Ramos (cell line): ENCODE measurements at regions not wholly inside any gene's neighbourhood (a gene's known extent, or its start where the extent isn't known, plus 50 kb on each side); places are given as distances from the start of the nearest gene placed in this dataset.
"Not testable (repeated sequence)": the region's sequence is repeated elsewhere in the genome, so short reads cannot be mapped to it uniquely, and the experiment has no call there.

Experiments used
- in situ Hi-C: fragments of 300-500 bp; cut with MboI; formaldehyde crosslinking; loops from one replicate; pipeline ENCODE4 v1.14.3; 2022; ENCODE audit warnings: low sequenced_read_pairs; ENCODE audit not compliant: unreplicated experiment

DNA sequence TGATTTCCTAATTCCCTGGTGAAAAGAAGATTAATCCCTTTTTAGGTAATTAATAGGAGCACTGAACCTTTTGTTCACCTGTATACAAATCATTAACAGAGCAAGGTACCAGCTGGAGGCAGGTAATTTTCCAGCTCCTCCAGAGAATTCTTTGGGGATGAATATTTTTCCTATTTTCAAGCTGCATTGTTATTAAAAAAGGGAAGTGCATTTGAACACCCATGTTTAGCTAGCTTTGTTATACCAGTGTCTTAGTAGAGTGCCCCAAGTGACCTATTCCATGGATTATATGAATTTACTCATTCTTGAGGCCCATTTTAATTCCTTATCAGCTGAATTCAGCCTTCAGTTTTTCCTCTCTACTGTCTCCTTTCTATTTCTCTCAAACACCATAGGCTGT is 73.2 kb upstream of the GOT2 start:
- in situ Hi-C loops, result no loop called here

DNA sequence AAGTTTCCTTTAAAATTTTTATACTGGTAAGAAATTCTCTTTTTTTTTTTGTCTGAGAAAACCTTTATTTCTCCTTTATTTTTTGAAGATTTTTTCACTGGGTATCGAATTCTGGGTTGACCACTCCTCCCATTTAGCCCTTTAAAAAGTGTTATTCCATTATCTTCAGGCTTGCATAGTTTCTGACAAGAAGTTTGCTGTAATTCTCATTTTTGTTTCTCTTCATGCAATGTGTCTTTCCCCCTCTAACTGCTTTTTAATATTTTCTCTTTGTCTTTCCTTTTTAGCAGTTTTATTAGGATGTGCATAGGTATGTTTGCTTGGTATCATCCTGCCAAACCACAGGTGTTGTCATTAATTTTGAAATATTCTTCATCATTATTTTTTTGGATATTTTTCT is 67.7 kb upstream of the GOT2 start:
- in situ Hi-C loops, result no loop called here

DNA sequence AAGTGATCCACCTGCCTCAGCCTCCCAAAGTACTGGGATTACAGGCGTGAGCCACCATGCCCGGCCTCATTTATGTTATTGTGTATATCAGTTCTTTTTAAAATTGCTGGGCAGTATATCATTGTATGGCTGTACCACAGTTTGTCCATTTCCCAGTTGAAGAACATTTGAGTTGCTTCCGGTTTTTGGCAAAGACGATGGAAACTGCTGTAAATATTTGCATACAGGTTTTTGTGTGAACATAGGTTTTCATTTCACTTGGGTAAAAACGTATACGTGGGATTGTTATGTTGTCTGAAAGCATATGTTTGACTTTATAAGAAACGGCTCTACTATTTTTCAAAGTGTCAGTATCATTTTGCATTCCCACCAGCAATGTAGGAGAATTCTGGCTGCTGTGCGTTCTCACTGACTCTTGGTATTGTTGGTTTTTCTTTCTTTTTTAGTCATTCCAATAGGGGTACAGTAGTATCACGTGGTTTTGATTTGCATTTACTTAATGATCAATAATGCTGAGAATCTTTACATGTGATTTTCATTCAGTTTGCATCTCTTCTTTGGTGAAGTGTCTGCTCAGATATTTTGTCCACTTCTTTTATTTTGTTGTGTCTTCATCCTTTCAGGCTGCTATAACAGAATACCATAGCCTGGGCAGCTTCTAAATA is 63.2 kb upstream of the GOT2 start:
- in situ Hi-C loops, result no loop called here

DNA sequence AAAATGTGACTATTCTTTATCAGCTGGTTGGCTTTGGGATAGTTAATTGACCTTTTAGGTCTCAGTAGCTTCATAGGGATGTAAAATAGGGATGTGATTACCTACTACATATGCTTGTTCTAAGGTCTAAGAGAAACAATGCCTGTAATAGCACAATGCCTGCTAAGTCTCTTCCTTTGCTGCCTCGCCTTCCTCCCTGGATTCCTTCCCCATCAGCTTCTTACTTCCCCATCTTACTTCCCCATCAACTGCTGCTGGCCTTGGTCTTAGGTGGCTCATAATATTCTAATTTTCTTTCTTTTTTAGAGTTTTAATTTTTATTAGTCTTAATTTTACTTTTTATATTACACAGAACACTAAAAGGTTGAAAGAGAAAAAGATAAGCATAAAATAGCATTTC is 59.2 kb upstream of the GOT2 start:
- in situ Hi-C loops, result no loop called here

DNA sequence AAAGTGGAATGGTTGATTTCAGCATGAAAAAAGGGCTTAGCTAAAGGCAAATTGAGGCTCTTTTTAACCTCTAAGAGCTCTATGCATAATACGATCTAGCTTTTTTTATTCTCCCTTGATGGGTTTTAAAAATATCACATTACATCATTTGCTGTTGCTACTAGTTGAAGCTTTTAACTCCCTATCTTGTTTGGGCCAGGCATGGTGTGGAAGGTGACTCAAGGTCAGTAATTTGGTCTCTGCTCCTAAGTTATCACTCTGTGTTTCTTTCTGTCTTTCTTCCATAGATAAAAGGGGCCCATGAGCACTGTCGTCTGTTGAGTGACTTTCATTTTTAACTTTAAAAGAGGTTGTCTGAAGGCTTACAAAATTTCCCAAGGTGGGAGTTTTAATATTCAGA is 58.1 kb upstream of the GOT2 start:
- in situ Hi-C loops, result no loop called here

DNA sequence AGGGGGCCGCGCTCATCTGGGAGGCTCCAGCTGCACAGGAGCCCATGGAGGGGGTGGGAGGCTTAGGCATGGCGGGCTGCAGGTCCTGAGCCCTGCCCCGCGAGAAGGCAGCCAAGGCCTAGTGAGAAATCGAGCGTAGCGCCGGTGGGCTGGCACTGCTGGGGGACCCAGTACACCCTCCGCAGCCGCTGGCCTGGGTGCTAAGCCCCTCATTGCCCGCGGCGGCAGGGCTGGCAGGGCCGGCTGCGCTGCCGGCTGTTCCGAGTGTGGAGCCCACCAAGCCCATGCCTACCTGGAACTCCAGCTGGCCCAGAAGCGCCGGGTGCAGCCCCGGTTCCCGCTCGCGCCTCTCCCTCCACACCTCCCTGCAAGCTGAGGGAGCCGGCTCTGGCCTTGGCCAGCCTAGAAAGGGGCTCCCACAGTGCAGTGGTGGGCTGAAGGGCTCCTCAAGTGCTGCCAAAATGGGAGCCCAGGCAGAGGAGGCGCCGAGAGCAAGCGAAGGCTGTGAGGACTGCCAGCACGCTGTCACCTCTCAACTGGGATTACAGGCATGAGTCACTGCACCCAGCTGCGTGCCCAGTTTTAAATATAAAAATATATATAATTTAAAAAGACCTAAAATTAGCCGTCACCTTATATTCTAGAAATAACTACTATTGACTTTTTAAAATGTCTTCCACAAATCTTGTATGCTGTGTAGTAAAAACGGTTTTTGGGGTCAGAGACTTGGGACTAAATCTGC is 56.9 kb upstream of the GOT2 start:
- in situ Hi-C loops, result not testable (repeated sequence)

DNA sequence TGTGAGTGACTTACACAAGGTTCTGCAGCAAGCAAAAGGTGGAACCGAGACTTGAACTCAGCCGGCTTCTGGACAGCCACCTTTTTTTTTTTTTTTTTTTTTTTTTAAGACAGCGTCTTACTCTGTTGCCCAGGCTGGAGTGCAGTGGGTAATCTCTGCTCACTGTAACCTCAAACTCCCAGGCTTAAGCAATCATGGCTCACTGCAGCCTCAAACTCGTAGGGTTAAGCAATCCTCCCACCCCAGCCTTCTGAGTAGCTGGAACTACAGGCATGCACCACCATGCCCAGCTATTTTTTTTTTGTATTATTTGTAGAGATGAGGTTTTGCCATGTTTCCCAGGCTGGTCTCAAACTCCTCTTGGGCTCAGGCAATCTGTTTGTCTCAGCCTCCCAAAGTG is 55.2 kb upstream of the GOT2 start:
- in situ Hi-C loops, result no loop called here
